B cell (primary cell): ENCODE measurements at regions not wholly inside any gene's neighbourhood (a gene's known extent, or its start where the extent isn't known, plus 50 kb on each side); places are given as distances from the start of the nearest gene placed in this dataset.

Source experiments
- ATAC-seq: fragments of 200-7000 bp; cut with Tn5 transposase; one replicate; pipeline ENCODE4 v1.10.0; 2021; ENCODE audit warnings: low read depth, mild to moderate bottlenecking, moderate number of reproducible peaks, moderate library complexity
- CTCF ChIA-PET: fragments of 350-600 bp; sonication (Branson Sonifier 250); formaldehyde crosslinking; loops from one replicate; lab custom pipeline; 2021; ENCODE audit warnings: antibody characterized with exemption, inconsistent platforms; lab: Charles Lee
- POLR2A ChIA-PET: fragments of 350-600 bp; sonication (Branson Sonifier 250); formaldehyde crosslinking; loops from one replicate; lab custom pipeline; 2021; ENCODE audit warnings: antibody characterized with exemption; lab: Charles Lee
- DNase-seq: peaks from one replicate; pipeline ENCODE4 v3.0.0; 2013
- H2AFZ ChIP-seq: 2 replicates; pipeline ENCODE4 v1.6.1; 2012; ENCODE audit warnings: mild to moderate bottlenecking, low read depth, low read length; ENCODE audit not compliant: insufficient read depth, poor library complexity, severe bottlenecking
- H3K27ac ChIP-seq, 2 donors: 1 replicate in 1 of 2; 2 replicates in 1 of 2; pipeline ENCODE4 v1.5.1; 2012 to 2013; ENCODE audit warnings: low read length in 2 of 2, mild to moderate bottlenecking in 2 of 2, moderate library complexity in 1 of 2
- H3K27me3 ChIP-seq, 4 experiments: fragments of 200-600 bp in 1 of 4; sonication (generic) in 1 of 4; replicated peaks in 1 of 4; 1 replicate in 2 of 4; 2 replicates in 2 of 4; pipeline versions ENCODE4 v1.6.1 to v1.7.0; 2013 to 2016; ENCODE audit warnings: low read length in 3 of 4, mild to moderate bottlenecking in 2 of 4, mixed read lengths in 1 of 4, moderate library complexity in 1 of 4; ENCODE audit not compliant: insufficient read depth in 4 of 4, control insufficient read depth in 3 of 4; ENCODE audit errors: control extremely low read depth in 1 of 4
- H3K36me3 ChIP-seq, 2 experiments: replicated peaks in 1 of 2; 1 replicate in 1 of 2; 2 replicates in 1 of 2; pipeline versions ENCODE4 v1.6.1 to v1.7.1; 2013; ENCODE audit warnings: low read length in 1 of 2; ENCODE audit not compliant: insufficient read depth in 2 of 2, control insufficient read depth in 1 of 2; ENCODE audit errors: control extremely low read depth in 1 of 2, extremely low read depth in 1 of 2
- H3K4me1 ChIP-seq, 2 donors: fragments of 200-600 bp in 1 of 2; sonication (generic) in 1 of 2; 1 replicate in 1 of 2; 2 replicates in 1 of 2; pipeline versions ENCODE4 v1.5.1 to v1.6.1; 2013 to 2017; ENCODE audit warnings: low read length in 2 of 2; ENCODE audit not compliant: control insufficient read depth in 2 of 2, insufficient read depth in 2 of 2
- H3K4me2 ChIP-seq: replicated peaks from 2 replicates; pipeline ENCODE3; 2012; ENCODE audit warnings: mild to moderate bottlenecking, low read depth, low read length; ENCODE audit not compliant: poor library complexity, severe bottlenecking
- H3K4me3 ChIP-seq, 5 experiments: fragments of 200-600 bp in 1 of 5; sonication (generic) in 1 of 5; 1 replicate in 3 of 5; 2 replicates in 2 of 5; pipeline versions ENCODE4 v1.5.1 to v1.7.0; 2011 to 2016; ENCODE audit warnings: low read length in 4 of 5, mild to moderate bottlenecking in 4 of 5, low read depth in 2 of 5, control low read depth in 1 of 5, moderate library complexity in 1 of 5; ENCODE audit not compliant: insufficient read depth in 1 of 5; ENCODE audit errors: control extremely low read depth in 1 of 5, extremely low read depth in 1 of 5
- H3K79me2 ChIP-seq: fragments of 200-600 bp; sonication (generic); one replicate; pipeline ENCODE4 v1.6.0; 2016; ENCODE audit warnings: low read length; ENCODE audit not compliant: control insufficient read depth, insufficient read depth
- H3K9ac ChIP-seq: fragments of 200-600 bp; sonication (generic); 2 replicates; pipeline ENCODE4 v1.6.1; 2017; ENCODE audit warnings: mild to moderate bottlenecking, low read length, moderate library complexity
- H3K9me3 ChIP-seq, 3 donors: one replicate each; pipeline versions ENCODE4 v1.6.1 to v1.7.1; 2013; ENCODE audit warnings: low read length in 2 of 3; ENCODE audit not compliant: control insufficient read depth in 2 of 3, insufficient read depth in 1 of 3; ENCODE audit errors: control extremely low read depth in 1 of 3
- H4K20me1 ChIP-seq: 2 replicates; pipeline ENCODE4 v1.6.0; 2012; ENCODE audit warnings: mild to moderate bottlenecking, low read length; ENCODE audit not compliant: insufficient read depth, control insufficient read depth, poor library complexity, severe bottlenecking
- H3K27ac Mint-ChIP-seq: one replicate; pipeline ENCODE4 v1.8.0; 2021; ENCODE audit warnings: mixed read lengths
- H3K27me3 Mint-ChIP-seq: one replicate; pipeline ENCODE4 v1.8.0; 2021; ENCODE audit warnings: mixed read lengths
- H3K4me1 Mint-ChIP-seq: one replicate; pipeline ENCODE4 v1.8.0; 2021; ENCODE audit warnings: mixed read lengths
- H3K4me3 Mint-ChIP-seq: one replicate; pipeline ENCODE4 v1.8.0; 2021; ENCODE audit warnings: mixed read lengths
- H3K9me3 Mint-ChIP-seq: one replicate; pipeline ENCODE4 v1.8.0; 2022; ENCODE audit warnings: mixed read lengths; ENCODE audit not compliant: insufficient read depth
- EZH2 ChIP-seq: IDR thresholded peaks from 2 replicates; pipeline ENCODE4 v1.6.1; 2012; ENCODE audit warnings: borderline replicate concordance, low read depth, mild to moderate bottlenecking, moderate library complexity, low read length; ENCODE audit not compliant: insufficient read depth, poor library complexity, severe bottlenecking
- WGBS: methylation state at CpG from one replicate; pipeline ENCODE4 v1.1.5; 2013; ENCODE audit warnings: missing lambda C conversion rate; ENCODE audit not compliant: insufficient coverage; 5-methylcytosine and 5-hydroxymethylcytosine counted together
- intact Hi-C: fragments of 100-400 bp; cut with micrococcal nuclease; formaldehyde crosslinking; loops from one replicate; pipeline ENCODE4 v1.10.0; 2022
- TF ChIP-seq, protein P1 (sequence below): fragments of 200-600 bp; IDR thresholded peaks from one replicate; pipeline ENCODE4 v1.8.0; 2022; ENCODE audit warnings: antibody characterized with exemption, mild to moderate bottlenecking

- H3K9ac ChIP-seq = no peak overlapping the region
- 93% methylated on average over 2 of the region's 3 CpGs for WGBS
- peaks cover 0 to 4% (median 0%) of the 10 kb centered on the region in 4 experiments for H3K27me3 ChIP-seq
- H3K4me1 ChIP-seq = no peaks in the 10 kb centered on the region
- peaks cover 6% of the 10 kb centered on the region for H3K27me3 Mint-ChIP-seq
- DNase-seq (no peak), ATAC-seq (no peak)
- H3K36me3 ChIP-seq = no peaks in the 10 kb centered on the region
- intact Hi-C loops = no loop called here
- ChIA-PET POLR2A (no interaction called here), CTCF (interaction anchor here (1.0 kb wide), 1 partner anchor 191 kb away, joined by 3 read pairs; no protein-coding TSS in a partner anchor)
- H2AFZ ChIP-seq = no peak overlapping the region
- no peaks in the 10 kb centered on the region for H4K20me1 ChIP-seq
- H3K4me3 ChIP-seq = no peak overlapping the region
- H3K4me1 Mint-ChIP-seq = peaks cover 2% of the 10 kb centered on the region
- H3K4me2 ChIP-seq = no peak overlapping the region
- H3K79me2 ChIP-seq = no peaks in the 10 kb centered on the region
- H3K9me3 Mint-ChIP-seq = peaks cover 18% of the 10 kb centered on the region
- H3K9me3 ChIP-seq = peaks cover 0 to 8% (median 6%) of the 10 kb centered on the region in 3 donors
- H3K27ac ChIP-seq = no peak overlapping the region
- no peak for TF ChIP-seq EZH2
- TF ChIP-seq, protein P1, sequence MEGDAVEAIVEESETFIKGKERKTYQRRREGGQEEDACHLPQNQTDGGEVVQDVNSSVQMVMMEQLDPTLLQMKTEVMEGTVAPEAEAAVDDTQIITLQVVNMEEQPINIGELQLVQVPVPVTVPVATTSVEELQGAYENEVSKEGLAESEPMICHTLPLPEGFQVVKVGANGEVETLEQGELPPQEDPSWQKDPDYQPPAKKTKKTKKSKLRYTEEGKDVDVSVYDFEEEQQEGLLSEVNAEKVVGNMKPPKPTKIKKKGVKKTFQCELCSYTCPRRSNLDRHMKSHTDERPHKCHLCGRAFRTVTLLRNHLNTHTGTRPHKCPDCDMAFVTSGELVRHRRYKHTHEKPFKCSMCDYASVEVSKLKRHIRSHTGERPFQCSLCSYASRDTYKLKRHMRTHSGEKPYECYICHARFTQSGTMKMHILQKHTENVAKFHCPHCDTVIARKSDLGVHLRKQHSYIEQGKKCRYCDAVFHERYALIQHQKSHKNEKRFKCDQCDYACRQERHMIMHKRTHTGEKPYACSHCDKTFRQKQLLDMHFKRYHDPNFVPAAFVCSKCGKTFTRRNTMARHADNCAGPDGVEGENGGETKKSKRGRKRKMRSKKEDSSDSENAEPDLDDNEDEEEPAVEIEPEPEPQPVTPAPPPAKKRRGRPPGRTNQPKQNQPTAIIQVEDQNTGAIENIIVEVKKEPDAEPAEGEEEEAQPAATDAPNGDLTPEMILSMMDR = no peak
- no peak overlapping the region for H3K4me3 Mint-ChIP-seq
- H3K27ac Mint-ChIP-seq = no peak overlapping the region
Observed at GRCh38 chr1:38347446-38348175, 301.0 kb upstream of the POU3F1 start.

GRCh38 chr1:38344716-38345115, 298.1 kb upstream of the POU3F1 start:
- no peak for ATAC-seq
- peaks cover 10% of the 10 kb centered on the region for H3K27me3 Mint-ChIP-seq
- Histone ChIP-seq H3K4me2 (no peak overlapping the region), H3K27me3 (peaks cover 0 to 4% (median 0%) of the 10 kb centered on the region in 4 experiments), H3K4me1 (no peaks in the 10 kb centered on the region), H3K36me3 (no peaks in the 10 kb centered on the region), H3K4me3 (no peak overlapping the region), H3K27ac (no peak overlapping the region), H3K79me2 (no peaks in the 10 kb centered on the region), H3K9ac (no peak overlapping the region), H2AFZ (no peak overlapping the region), H3K9me3 (peaks cover 0 to 8% (median 6%) of the 10 kb centered on the region in 3 donors), H4K20me1 (no peaks in the 10 kb centered on the region)
- H3K4me3 Mint-ChIP-seq = no peak overlapping the region
- no peak for TF ChIP-seq EZH2
- TF ChIP-seq, protein P1 = no peak
- H3K4me1 Mint-ChIP-seq = peaks cover 2% of the 10 kb centered on the region
- WGBS = 83% methylated on average over 1 of the region's 4 CpGs
- ChIA-PET CTCF (no interaction called here), POLR2A (no interaction called here)
- H3K27ac Mint-ChIP-seq = no peak overlapping the region
- no peak for DNase-seq
- H3K9me3 Mint-ChIP-seq = peaks cover 18% of the 10 kb centered on the region
- intact Hi-C loops = no loop called here
